K562 (cell line): ENCODE measurements at regions not wholly inside any gene's neighbourhood (a gene's known extent, or its start where the extent isn't known, plus 50 kb on each side); places are given as distances from the start of the nearest gene placed in this dataset.

Source experiments
- ATAC-seq: fragments of 200-7000 bp; cut with Tn5 transposase; 3 replicates; pipeline ENCODE4 v1.9.1; 2020; ENCODE audit warnings: moderate library complexity
- BruUV-seq: library from RNA; stranded (reverse); fragments of 400-500 nt; replicated peaks from 2 replicates; lab custom pipeline; 2021; lab: Mats Ljungman, UMichigan
- CTCF ChIA-PET: fragments of 300-600 bp; formaldehyde crosslinking; extraction: SDS; loops from one replicate; lab custom pipeline; 2021; ENCODE audit warnings: low intra/inter-chr PET ratio; lab: Yijun Ruan, JAX
- POLR2A ChIA-PET: fragments of 300-600, 350-650 bp; sonication (Branson Sonifier 250); formaldehyde crosslinking; extraction: SDS; loops from one replicate; lab custom pipeline; 2021; ENCODE audit warnings: antibody characterized with exemption, inconsistent platforms; lab: Yijun Ruan, JAX
- DNase-seq, 4 experiments: peaks; one replicate each; pipeline versions ENCODE4 v3.0.0 to v3.0.0-alpha.2; 2011 to 2018; ENCODE audit warnings: low spot score in 3 of 4, mixed read lengths in 3 of 4; ENCODE audit errors: extremely low read depth in 1 of 4
- FAIRE-seq: peaks from 2 replicates; lab custom pipeline; 2011; peaks lifted over from hg19 to GRCh38; lab: Jason Lieb, UNC
- H2AFZ ChIP-seq: 2 replicates; pipeline ENCODE4 v1.6.0; 2011; ENCODE audit warnings: low read depth, low read length, control low read depth, inconsistent platforms
- H3K27ac ChIP-seq: fragments of 200-600 bp; 3 replicates; pipeline ENCODE4 v1.8.0; 2011; ENCODE audit warnings: low read depth, mild to moderate bottlenecking, control low read depth, inconsistent platforms, low read length, moderate library complexity, mixed read lengths; ENCODE audit errors: extremely low read depth
- H3K27me3 ChIP-seq, 2 experiments: fragments of 300-600 bp in 1 of 2; 2 replicates in 1 of 2; 3 replicates in 1 of 2; pipeline versions ENCODE4 v1.6.0 to v1.8.0; 2011; ENCODE audit warnings: inconsistent platforms in 2 of 2, low read length in 2 of 2, mild to moderate bottlenecking in 1 of 2, mixed read lengths in 1 of 2, moderate library complexity in 1 of 2; ENCODE audit not compliant: control insufficient read depth in 2 of 2, insufficient read depth in 2 of 2
- H3K36me3 ChIP-seq: fragments of 300-600 bp; 3 replicates; pipeline ENCODE4 v1.8.0; 2011; ENCODE audit warnings: mild to moderate bottlenecking, low read length, inconsistent platforms; ENCODE audit not compliant: control insufficient read depth, insufficient read depth
- H3K4me1 ChIP-seq, 2 experiments: fragments of 200-600 bp in 1 of 2; replicated peaks in 1 of 2; 2 replicates in 1 of 2; 3 replicates in 1 of 2; pipeline versions ENCODE4 v1.5.1 to v1.8.0; 2011; ENCODE audit warnings: inconsistent platforms in 2 of 2, low read length in 2 of 2, mild to moderate bottlenecking in 1 of 2, mixed read lengths in 1 of 2, moderate library complexity in 1 of 2; ENCODE audit not compliant: control insufficient read depth in 2 of 2, insufficient read depth in 2 of 2
- H3K4me2 ChIP-seq: 2 replicates; pipeline ENCODE4 v1.6.1; 2011; ENCODE audit warnings: low read length, control low read depth, inconsistent platforms, mixed read lengths; ENCODE audit not compliant: insufficient read depth
- H3K4me3 ChIP-seq: fragments of 200-600 bp; sonication (generic), shearing (Covaris generic); 2 replicates; pipeline ENCODE4 v1.5.1; 2016; ENCODE audit warnings: control low read depth, inconsistent platforms
- H3K79me2 ChIP-seq: fragments of 200-600 bp; 3 replicates; pipeline ENCODE4 v1.8.0; 2011; ENCODE audit warnings: low read length, inconsistent platforms; ENCODE audit not compliant: control insufficient read depth, insufficient read depth
- H3K9ac ChIP-seq, 2 experiments: 2 replicates each; pipeline versions ENCODE4 v1.6.0 to v1.6.1; 2011; ENCODE audit warnings: low read depth in 2 of 2, low read length in 2 of 2, control low read depth in 1 of 2, inconsistent platforms in 1 of 2, mild to moderate bottlenecking in 1 of 2, mixed read lengths in 1 of 2; ENCODE audit not compliant: insufficient read depth in 1 of 2
- H3K9me1 ChIP-seq: one replicate; pipeline ENCODE4 v1.6.0; 2011; ENCODE audit warnings: inconsistent platforms, mild to moderate bottlenecking, low read length, moderate library complexity; ENCODE audit not compliant: control insufficient read depth, insufficient read depth
- H3K9me3 ChIP-seq: replicated peaks from 2 replicates; pipeline ENCODE4 v1.5.1; 2011; ENCODE audit warnings: low read depth, low read length, inconsistent platforms; ENCODE audit not compliant: control insufficient read depth, insufficient read depth
- H4K20me1 ChIP-seq: replicated peaks from 2 replicates; pipeline ENCODE4 v1.6.1; 2011; ENCODE audit warnings: low read length, inconsistent platforms, mixed read lengths; ENCODE audit not compliant: control insufficient read depth, insufficient read depth
- MYBL2 ChIP-seq, 2 experiments: fragments of 450-650 bp in 1 of 2; sonication (generic) in 1 of 2; formaldehyde crosslinking in 1 of 2; IDR thresholded peaks; 2 replicates each; pipeline versions ENCODE4 v1.6.1 to v1.8.1; 2017 to 2022; ENCODE audit warnings: borderline replicate concordance in 1 of 2, inconsistent platforms in 1 of 2, low read depth in 1 of 2, mild to moderate bottlenecking in 1 of 2, missing genetic modification reagents in 1 of 2, moderate library complexity in 1 of 2
- WGBS: fragments of 100-300 bp; shearing (Covaris generic); methylation state at CpG from one replicate; pipeline ENCODE4 v1.1.6; 2016; ENCODE audit warnings: low coverage, mixed read lengths; ENCODE audit not compliant: insufficient coverage; ENCODE audit errors: missing lambda C conversion rate; 5-methylcytosine and 5-hydroxymethylcytosine counted together
- in situ Hi-C: fragments of 300-500 bp; cut with MboI; formaldehyde crosslinking; loops from 4 replicates; pipeline ENCODE4 v1.15.0; 2018; ENCODE audit warnings: inconsistent platforms, mixed read lengths
- intact Hi-C: fragments of 100-400 bp; cut with micrococcal nuclease; formaldehyde crosslinking; loops from 2 replicates; pipeline ENCODE4 v1.14.2; 2022
- TF ChIP-seq, protein P1 (sequence below): IDR thresholded peaks from 2 replicates; pipeline ENCODE4 v1.6.1; 2016; ENCODE audit warnings: missing genetic modification characterization, missing compliant biosample characterization

DNA sequence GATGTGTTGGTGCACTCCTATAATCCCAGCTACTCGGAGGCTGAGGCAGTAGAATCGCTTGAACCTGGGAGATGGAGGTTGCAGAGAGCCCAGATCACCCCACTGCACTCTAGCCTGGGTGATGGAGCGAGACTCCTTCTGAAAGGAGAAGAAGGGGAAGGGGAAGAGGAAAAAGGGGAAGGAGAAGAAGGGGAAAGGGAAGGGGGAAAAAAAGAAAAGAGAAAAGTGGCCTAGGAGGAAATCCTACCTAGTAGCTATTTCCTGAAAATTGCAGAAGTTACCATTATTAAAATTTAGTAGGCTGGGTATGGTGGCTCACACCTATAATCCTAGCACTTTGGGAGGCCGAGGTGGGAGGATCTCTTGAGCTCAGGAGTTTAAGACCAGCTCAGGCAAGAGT lies 67.4 kb downstream of the ARRDC3 start:
- no peaks in the 10 kb centered on the region for H3K9me3 ChIP-seq
- no peaks in the 10 kb centered on the region for H3K36me3 ChIP-seq
- in situ Hi-C loops = no loop called here
- no TSS peak for BruUV-seq
- FAIRE-seq (no peak), DNase-seq (no peak), ATAC-seq (no peak)
- intact Hi-C loops = no loop called here
- H3K9ac ChIP-seq = no peak overlapping the region
- 0 out of 2 replicates have a peak, but pooled peaks cover 2% of the 10 kb centered on the region for H4K20me1 ChIP-seq
- no peaks in the 10 kb centered on the region for H3K9me1 ChIP-seq
- ChIA-PET POLR2A (interaction anchor here (0.6 to 1.9 kb wide), 6 partner anchors 9 to 68 kb away, joined by 3 to 6 read pairs (median 4); partner anchors contain the start of gene ARRDC3), CTCF (no interaction called here)
- TF ChIP-seq, protein P1, sequence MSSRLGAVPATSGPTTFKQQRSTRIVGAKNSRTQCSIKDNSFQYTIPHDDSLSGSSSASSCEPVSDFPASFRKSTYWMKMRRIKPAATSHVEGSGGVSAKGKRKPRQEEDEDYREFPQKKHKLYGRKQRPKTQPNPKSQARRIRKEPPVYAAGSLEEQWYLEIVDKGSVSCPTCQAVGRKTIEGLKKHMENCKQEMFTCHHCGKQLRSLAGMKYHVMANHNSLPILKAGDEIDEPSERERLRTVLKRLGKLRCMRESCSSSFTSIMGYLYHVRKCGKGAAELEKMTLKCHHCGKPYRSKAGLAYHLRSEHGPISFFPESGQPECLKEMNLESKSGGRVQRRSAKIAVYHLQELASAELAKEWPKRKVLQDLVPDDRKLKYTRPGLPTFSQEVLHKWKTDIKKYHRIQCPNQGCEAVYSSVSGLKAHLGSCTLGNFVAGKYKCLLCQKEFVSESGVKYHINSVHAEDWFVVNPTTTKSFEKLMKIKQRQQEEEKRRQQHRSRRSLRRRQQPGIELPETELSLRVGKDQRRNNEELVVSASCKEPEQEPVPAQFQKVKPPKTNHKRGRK (tag) = peak; percentile 20; the same call in 1 of the 2 replicates
- TF ChIP-seq MYBL2 (IDR thresholded peaks at IDR 0.05; ENCODE audit: low read depth) (no peak), MYBL2 (CRISPR knock-in tag; IDR thresholded peaks at IDR 0.05; ENCODE audit: borderline replicate concordance) (no peak)
- H3K27me3 ChIP-seq = no peaks in the 10 kb centered on the region
- no peak overlapping the region for H3K4me2 ChIP-seq
- no peak overlapping the region for H2AFZ ChIP-seq
- H3K4me1 ChIP-seq = peaks cover 4 to 20% of the 10 kb centered on the region in 2 experiments; a peak in 4 of 5 replicates
- 80% methylated on average over 4 of the region's 4 CpGs for WGBS
- no peaks in the 10 kb centered on the region for H3K79me2 ChIP-seq
- H3K4me3 ChIP-seq = no peak overlapping the region
- no peak overlapping the region for H3K27ac ChIP-seq
